ENCODE measurements at regions not wholly inside any gene's neighbourhood (a gene's known extent, or its start where the extent isn't known, plus 50 kb on each side); places are given as distances from the start of the nearest gene placed in this dataset.

DNA sequence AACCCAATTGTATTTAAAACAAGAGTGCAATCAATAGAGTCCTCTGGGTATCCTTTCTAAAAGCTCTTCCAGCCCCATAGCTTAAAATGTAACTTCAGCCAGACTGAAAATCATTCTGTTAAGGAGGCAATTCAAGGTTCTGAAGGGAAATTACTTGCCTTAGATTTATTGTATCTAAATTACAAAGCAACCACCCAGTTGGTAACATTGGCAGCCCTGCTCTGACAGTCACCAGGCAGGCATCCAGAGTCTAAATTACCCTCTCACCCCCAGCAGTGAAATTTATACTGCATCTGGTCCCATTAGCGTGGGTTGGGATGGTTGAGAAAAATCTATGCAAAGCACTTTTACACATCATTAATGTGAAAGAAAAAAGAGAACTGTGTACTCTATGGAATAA is 514.7 kb downstream of the MTRR start:
- 61% methylated on average over 1 of the region's 1 CpG for WGBS (ENCODE audit: low lambda C conversion rate, missing lambda C conversion rate)
- no peak overlapping the region for H3K4me3 ChIP-seq
- no peaks in the 10 kb centered on the region for H3K36me3 ChIP-seq (replicated peaks; ENCODE audit: insufficient read depth, low read depth)
- H3K4me2 ChIP-seq = no peak overlapping the region
- no peak overlapping the region for H2AFZ ChIP-seq
- no peaks in the 10 kb centered on the region for H3K9me2 ChIP-seq (replicated peaks; ENCODE audit: insufficient read depth)
- H4K20me1 ChIP-seq (ENCODE audit: insufficient read depth, poor library complexity, severe bottlenecking) = no peaks in the 10 kb centered on the region
- no peak overlapping the region for H3K27ac ChIP-seq
- no peaks in the 10 kb centered on the region for H3K4me1 ChIP-seq (ENCODE audit: insufficient read depth)
- TF ChIP-seq, protein P1, sequence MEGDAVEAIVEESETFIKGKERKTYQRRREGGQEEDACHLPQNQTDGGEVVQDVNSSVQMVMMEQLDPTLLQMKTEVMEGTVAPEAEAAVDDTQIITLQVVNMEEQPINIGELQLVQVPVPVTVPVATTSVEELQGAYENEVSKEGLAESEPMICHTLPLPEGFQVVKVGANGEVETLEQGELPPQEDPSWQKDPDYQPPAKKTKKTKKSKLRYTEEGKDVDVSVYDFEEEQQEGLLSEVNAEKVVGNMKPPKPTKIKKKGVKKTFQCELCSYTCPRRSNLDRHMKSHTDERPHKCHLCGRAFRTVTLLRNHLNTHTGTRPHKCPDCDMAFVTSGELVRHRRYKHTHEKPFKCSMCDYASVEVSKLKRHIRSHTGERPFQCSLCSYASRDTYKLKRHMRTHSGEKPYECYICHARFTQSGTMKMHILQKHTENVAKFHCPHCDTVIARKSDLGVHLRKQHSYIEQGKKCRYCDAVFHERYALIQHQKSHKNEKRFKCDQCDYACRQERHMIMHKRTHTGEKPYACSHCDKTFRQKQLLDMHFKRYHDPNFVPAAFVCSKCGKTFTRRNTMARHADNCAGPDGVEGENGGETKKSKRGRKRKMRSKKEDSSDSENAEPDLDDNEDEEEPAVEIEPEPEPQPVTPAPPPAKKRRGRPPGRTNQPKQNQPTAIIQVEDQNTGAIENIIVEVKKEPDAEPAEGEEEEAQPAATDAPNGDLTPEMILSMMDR (IDR thresholded peaks at IDR 0.05; ENCODE audit: poor library complexity) = no peak
- TF ChIP-seq EZH2phosphoT487 (IDR thresholded peaks at IDR 0.05; ENCODE audit: low read depth, severe bottlenecking, unreplicated experiment) (no peak), EZH2 (IDR thresholded peaks at IDR 0.05; ENCODE audit: borderline replicate concordance) (no peak)
- no peaks in the 10 kb centered on the region for H3K9me3 ChIP-seq (ENCODE audit: low read depth)
- no peak for DNase-seq (ENCODE audit: low spot score)
- H3K79me2 ChIP-seq = no peaks in the 10 kb centered on the region
- no peaks in the 10 kb centered on the region for H3K27me3 ChIP-seq

DNA sequence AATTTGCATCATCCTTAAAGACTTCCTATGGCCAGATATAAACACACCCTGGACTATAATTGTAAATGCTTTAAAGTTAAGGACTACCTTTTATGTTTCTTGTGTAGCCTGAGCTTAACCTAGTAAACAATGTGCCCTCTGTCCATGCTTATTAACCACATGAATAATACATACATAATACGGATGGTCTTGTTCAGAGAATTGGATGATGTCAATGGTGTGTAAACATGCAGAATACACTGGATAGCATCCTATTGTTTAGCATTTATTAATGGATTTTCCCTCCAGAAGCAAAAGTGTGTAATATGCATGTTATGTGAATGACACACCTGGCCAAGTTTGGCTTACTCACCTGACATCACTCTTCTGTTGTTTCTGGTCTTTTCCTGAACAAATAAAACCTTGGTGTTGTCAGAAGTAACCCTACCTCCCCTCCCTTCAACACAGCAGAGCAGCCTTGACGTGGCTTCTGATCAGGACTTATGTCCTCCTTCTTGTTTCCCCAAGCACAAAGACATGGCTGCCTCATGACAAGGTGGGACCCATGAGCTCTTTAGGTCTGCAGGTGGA is 517.9 kb downstream of the MTRR start:
- 61% methylated on average over 2 of the region's 2 CpGs for WGBS (ENCODE audit: low lambda C conversion rate, missing lambda C conversion rate)
- no peaks in the 10 kb centered on the region for H3K4me1 ChIP-seq (ENCODE audit: insufficient read depth)
- DNase-seq (ENCODE audit: low spot score) = no peak
- H3K27me3 ChIP-seq = no peaks in the 10 kb centered on the region
- H3K79me2 ChIP-seq = no peaks in the 10 kb centered on the region
- H4K20me1 ChIP-seq (ENCODE audit: insufficient read depth, poor library complexity, severe bottlenecking) = no peaks in the 10 kb centered on the region
- no peaks in the 10 kb centered on the region for H3K9me3 ChIP-seq (ENCODE audit: low read depth)
- H3K36me3 ChIP-seq (replicated peaks; ENCODE audit: insufficient read depth, low read depth) = no peaks in the 10 kb centered on the region
- TF ChIP-seq, protein P1 (IDR thresholded peaks at IDR 0.05; ENCODE audit: poor library complexity) = no peak
- TF ChIP-seq EZH2 (IDR thresholded peaks at IDR 0.05; ENCODE audit: borderline replicate concordance) (no peak), EZH2phosphoT487 (IDR thresholded peaks at IDR 0.05; ENCODE audit: low read depth, severe bottlenecking, unreplicated experiment) (no peak)
- no peak overlapping the region for H2AFZ ChIP-seq
- no peak overlapping the region for H3K27ac ChIP-seq
- no peaks in the 10 kb centered on the region for H3K9me2 ChIP-seq (replicated peaks; ENCODE audit: insufficient read depth)
- H3K4me2 ChIP-seq = no peak overlapping the region
- H3K4me3 ChIP-seq = no peak overlapping the region

DNA sequence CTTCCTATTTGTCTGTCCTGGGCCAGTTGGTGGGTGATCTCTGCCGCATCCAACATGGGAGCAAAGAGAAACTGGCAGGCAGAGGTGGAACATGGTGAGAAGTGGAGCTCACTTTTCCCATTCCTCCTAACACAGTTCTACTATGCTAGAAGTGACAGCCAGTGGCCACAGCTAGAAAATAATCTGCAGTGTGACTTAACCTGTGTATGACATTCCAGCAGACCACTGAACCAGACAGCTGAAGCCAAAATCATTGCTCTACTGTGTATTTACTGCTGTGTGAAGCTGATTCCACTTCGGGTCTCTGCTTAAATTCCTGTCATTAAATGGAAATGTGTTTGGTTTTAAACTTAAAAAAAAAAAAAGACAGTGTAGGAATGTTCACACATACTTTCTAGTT is 523.0 kb downstream of the MTRR start:
- H3K4me3 ChIP-seq = no peak overlapping the region
- H3K27ac ChIP-seq = no peak overlapping the region
- no peaks in the 10 kb centered on the region for H3K4me1 ChIP-seq (ENCODE audit: insufficient read depth)
- no peaks in the 10 kb centered on the region for H3K27me3 ChIP-seq
- no peaks in the 10 kb centered on the region for H3K9me3 ChIP-seq (ENCODE audit: low read depth)
- H3K36me3 ChIP-seq (replicated peaks; ENCODE audit: insufficient read depth, low read depth) = no peaks in the 10 kb centered on the region
- no peaks in the 10 kb centered on the region for H3K79me2 ChIP-seq
- TF ChIP-seq EZH2phosphoT487 (IDR thresholded peaks at IDR 0.05; ENCODE audit: low read depth, severe bottlenecking, unreplicated experiment) (no peak), EZH2 (IDR thresholded peaks at IDR 0.05; ENCODE audit: borderline replicate concordance) (no peak)
- TF ChIP-seq, protein P1 (IDR thresholded peaks at IDR 0.05; ENCODE audit: poor library complexity) = no peak
- DNase-seq (ENCODE audit: low spot score) = no peak
- H2AFZ ChIP-seq = no peak overlapping the region
- no peak overlapping the region for H3K4me2 ChIP-seq
- H4K20me1 ChIP-seq (ENCODE audit: insufficient read depth, poor library complexity, severe bottlenecking) = no peaks in the 10 kb centered on the region
- H3K9me2 ChIP-seq (replicated peaks; ENCODE audit: insufficient read depth) = no peaks in the 10 kb centered on the region
- 59% methylated on average over 2 of the region's 2 CpGs for WGBS (ENCODE audit: low lambda C conversion rate, missing lambda C conversion rate)

DNA sequence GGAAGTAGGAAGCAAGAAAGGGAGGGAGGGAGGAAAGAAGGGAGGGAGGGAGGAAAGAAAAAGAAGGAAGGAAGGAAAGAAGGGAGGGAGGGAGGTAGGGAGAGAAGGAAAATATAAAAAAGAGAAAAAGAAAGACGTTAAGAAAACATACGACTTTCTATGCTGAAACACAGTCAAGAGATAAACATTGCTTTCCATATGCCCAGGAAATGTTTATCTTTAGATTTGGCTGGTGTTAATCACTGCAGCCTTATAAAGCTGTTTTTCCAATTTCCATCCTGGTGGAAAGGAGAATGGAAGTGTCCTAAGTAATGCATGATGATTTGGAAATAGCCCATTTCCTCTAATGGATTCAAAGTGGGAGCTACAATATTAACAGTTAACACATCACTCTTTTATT is 524.3 kb downstream of the MTRR start:
- H3K4me1 ChIP-seq (ENCODE audit: insufficient read depth) = no peaks in the 10 kb centered on the region
- H3K4me3 ChIP-seq = no peak overlapping the region
- no peaks in the 10 kb centered on the region for H3K36me3 ChIP-seq (replicated peaks; ENCODE audit: insufficient read depth, low read depth)
- H3K79me2 ChIP-seq = no peaks in the 10 kb centered on the region
- H3K9me3 ChIP-seq (ENCODE audit: low read depth) = no peaks in the 10 kb centered on the region
- no peaks in the 10 kb centered on the region for H4K20me1 ChIP-seq (ENCODE audit: insufficient read depth, poor library complexity, severe bottlenecking)
- DNase-seq (ENCODE audit: low spot score) = no peak
- no peak overlapping the region for H3K4me2 ChIP-seq
- WGBS (ENCODE audit: low lambda C conversion rate, missing lambda C conversion rate) = 53% methylated on average over 2 of the region's 2 CpGs
- H3K27ac ChIP-seq = no peak overlapping the region
- TF ChIP-seq EZH2phosphoT487 (IDR thresholded peaks at IDR 0.05; ENCODE audit: low read depth, severe bottlenecking, unreplicated experiment) (no peak), EZH2 (IDR thresholded peaks at IDR 0.05; ENCODE audit: borderline replicate concordance) (no peak)
- TF ChIP-seq, protein P1 (IDR thresholded peaks at IDR 0.05; ENCODE audit: poor library complexity) = no peak
- H2AFZ ChIP-seq = no peak overlapping the region
- no peaks in the 10 kb centered on the region for H3K27me3 ChIP-seq
- H3K9me2 ChIP-seq (replicated peaks; ENCODE audit: insufficient read depth) = no peaks in the 10 kb centered on the region
